HT1080 (cell line): ENCODE measurements at regions not wholly inside any gene's neighbourhood (a gene's known extent, or its start where the extent isn't known, plus 50 kb on each side); places are given as distances from the start of the nearest gene placed in this dataset.

Experiments used
- DNase-seq: peaks from one replicate; pipeline ENCODE4 v3.0.0-alpha.2; 2015; ENCODE audit warnings: low read depth

DNA sequence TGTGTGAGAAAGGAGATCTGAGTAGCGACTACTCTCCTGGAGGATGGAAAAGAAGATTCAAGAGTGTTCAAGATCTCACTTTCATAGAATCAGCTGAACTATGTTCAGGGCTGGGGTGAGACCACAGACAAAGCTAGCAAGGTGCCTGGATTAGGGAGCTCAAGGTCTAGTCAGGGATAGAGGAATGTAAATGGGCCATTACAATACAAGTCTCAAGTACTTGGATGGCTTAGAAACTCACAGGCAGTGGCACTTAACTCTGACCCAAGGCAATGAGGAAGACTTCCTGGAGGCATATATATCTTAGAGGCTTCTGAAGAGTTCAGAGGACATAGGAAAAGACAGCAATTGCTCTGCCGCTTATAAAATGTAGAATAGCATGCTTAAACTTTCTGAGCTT lies 184.9 kb upstream of the CDH11 start:
- DNase-seq = no peak

DNA sequence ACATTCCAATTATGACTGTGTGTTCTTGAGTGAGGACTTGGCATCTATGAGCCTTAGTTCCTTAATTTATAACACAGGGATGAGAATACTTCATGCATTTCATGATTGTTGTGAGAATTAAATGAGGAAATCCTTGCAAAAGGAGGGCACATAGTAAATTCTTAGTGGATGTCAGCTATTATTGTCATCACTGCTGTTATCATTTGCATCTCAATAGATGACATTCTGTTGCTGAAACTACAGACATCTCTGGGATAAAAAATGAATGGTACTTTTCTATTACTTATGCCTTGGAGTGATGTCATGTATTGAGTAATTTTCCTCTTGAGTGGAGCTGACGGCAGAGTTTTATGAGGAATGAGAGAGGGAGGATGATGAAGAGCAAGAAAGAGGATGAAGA lies 184.4 kb upstream of the CDH11 start:
- no peak for DNase-seq

DNA sequence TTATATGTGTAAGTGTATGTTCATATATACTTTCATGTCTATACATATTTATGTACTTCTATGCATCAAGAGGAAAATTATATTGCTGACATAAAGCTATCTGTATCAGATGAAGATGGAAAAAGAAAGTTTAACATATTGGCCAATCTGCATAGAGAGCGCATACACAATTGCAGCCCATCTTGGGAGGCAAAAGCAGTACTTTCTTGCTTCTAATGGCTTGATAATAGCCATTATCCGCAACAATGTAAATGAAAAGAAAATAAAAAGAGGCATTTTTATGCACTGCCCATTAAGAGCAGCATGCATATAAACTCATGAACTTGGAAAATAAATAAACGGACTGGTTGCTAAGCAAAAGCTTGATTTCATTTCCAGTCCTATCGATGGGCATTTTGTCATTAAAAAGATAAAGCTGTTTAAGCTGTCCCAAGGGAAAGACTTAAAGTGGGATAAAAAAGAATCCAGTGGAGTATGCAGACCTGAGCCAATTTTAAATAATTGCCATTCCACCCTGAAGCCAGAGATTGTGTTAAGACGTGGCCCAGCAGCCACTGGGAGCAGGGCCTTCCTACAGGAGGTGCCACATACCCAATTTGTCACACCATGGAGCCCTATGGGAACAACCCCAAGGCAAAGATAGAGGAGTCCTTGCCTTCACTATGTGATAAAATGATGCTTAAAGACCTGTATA lies 183.6 kb upstream of the CDH11 start:
- no peak for DNase-seq

DNA sequence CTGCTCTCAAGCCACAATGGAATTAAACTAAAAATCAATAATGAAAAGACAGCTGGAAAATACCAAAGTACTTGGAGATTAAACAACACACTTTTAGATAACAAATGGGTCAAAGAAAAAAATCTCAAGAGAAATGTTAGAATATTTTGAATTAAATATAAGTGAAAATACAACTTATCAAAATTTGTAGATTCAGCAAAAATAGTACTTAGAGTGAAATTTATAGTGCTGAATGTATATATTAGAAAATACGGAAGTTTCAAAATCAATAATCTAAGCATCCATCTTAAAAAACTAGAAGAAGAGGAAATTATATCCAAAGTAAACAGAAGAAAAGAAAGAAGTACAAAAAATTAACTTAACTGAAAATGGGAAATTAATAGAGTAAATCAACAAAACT lies 179.2 kb upstream of the CDH11 start:
- no peak for DNase-seq

DNA sequence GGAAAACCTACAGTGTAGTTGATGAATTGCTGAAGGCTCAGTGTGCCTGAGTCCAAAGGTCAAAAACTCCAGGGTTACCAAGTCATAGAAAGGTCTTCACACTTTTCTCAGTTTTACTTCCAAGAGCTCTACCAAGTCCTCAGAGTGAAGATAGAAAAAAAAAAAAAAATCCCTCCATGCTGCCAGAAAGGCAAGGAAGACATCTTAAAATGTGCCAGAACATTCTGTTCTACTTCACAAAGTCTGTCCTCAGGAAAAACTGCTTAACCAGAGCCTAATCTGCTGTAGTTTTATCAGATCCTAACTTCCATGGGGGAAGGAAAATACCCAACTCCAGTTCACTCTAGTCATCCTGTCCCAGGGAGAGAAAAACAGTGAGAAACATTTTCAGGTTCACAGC lies 175.6 kb upstream of the CDH11 start:
- no peak for DNase-seq

DNA sequence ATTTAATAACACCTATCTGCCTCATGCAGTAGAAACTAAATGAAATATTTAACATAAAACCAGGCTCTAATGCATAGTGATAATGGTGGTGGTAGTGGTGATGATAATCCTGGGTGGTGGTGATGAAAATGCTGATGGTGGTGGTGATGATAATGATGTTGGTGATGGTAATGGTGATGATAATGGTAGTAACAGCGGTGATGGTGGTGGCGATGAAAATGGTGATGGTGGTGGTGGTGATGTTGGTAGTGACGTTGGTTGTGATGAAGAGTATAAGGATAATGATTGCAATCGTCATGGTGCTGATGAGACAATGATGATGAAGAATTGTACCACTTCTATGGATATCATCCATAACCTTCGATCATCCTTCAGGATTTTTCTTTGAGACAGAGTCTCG lies 173.7 kb upstream of the CDH11 start:
- DNase-seq = no peak

DNA sequence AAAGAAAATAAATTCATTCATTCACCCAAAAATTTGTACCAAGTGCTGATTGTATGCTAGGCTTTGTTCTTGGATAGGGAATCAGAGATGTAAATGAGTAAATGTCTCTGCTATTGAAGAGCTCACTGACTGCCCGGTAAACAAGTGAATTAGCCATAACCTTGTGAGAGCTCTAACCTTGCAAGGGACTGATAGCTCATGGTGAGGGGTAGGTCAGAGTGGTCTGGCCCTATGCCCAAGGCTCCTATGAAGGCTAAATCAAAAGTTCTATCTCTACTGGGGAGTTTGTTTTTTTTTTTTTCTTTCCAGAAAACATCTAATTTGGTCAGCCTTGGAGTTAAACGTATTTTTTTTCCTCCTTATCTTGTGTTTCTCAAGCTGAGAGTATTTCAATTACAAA lies 172.8 kb upstream of the CDH11 start:
- DNase-seq = no peak

DNA sequence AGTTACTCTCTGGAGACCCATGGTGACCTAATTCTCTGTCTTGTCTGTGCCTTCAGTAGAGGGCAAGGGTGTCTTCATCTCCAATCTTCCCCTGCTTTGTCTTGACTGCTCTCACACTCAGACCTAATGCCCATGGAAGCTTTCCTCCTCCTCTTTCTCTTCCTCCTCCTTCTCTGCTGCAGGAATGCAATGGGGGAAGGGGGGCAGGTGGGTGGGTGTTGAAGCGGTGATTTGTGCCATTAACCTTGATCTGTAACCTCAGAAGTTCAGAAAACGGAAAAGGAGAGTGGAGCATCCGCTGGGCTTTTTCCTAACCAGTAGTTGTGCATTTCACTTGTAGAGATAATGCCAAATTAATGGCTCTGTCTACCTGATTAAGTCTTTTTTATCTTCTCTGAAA lies 172.3 kb upstream of the CDH11 start:
- no peak for DNase-seq

DNA sequence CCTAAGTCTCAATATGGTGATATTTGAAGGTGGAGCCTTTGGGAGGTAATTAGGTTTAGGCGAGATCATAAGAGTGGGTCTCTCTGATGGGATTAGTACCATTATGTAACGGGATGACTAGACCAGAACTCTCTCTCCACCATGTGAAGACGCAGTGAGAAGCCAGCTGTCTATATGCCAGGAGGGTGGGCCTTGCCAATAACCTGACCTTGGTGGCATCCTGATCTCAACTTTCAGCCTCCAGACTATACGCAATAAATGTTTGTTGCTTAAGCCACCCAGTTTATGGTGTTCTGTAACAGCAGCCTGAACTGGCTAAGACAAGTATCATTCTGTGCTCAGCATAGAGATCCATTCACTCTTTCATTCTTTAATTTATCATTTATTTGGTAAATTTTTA lies 167.2 kb upstream of the CDH11 start:
- DNase-seq = no peak

DNA sequence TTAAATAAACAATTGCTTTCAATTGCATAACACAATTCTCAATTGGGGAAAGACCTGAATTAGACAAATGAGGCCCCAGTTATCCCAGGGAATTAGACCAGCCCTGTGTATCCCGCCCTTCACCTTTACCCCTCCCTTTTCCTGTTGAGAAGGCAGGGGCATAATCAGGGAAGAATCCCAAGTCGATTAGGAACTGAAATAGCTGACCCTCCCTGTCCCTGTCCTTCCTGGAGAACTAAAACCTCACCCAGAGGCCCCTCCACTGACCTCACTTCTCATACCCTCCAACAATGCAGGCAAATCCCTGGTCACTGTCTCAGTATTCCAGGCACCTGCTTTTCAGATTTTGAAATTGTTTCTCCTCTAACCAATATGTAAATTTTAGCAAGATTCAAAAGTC lies 165.4 kb upstream of the CDH11 start:
- no peak for DNase-seq

DNA sequence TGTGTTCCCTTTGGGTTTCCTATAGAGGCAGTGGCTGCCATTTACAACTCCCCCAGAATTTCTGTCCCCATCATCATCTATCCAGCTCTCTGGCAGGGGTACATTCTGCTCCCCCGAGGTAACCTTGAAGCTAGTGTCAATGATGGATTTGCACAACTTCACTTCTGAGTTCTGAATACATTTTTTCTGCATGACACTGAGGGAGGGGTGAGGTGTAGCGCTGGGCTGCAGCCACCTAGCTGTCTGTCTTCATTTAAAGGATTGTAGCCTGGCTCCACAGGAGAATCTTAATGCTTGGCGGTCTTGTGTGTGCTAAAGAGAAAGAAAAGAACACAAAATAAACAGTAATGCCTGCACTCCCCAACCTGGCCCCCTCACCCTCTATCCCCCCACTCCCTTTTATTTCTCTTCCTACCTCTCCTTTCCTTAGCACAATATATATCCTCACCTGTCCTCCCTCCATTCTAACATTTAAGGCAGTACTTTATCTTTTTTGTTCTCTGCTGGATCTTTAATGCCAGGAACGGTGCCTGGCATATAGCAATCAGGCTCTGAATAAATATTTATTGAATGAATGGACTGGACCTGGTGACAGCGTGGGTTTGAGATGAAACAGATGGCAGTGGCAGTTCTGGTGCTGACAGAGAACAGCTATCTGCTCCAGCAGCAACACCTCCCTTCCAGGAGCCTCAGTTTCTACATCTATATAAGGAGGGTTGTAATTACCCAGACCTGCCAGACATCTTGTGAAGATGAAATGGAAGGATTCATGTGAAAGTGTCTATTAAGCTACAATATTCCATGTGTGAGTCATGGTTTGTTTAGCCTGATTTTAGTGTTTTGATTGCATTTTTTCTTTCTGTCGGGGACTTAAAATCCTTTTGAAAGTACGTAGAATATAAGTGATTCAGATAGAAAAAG lies 163.5 kb upstream of the CDH11 start:
- no peak for DNase-seq

DNA sequence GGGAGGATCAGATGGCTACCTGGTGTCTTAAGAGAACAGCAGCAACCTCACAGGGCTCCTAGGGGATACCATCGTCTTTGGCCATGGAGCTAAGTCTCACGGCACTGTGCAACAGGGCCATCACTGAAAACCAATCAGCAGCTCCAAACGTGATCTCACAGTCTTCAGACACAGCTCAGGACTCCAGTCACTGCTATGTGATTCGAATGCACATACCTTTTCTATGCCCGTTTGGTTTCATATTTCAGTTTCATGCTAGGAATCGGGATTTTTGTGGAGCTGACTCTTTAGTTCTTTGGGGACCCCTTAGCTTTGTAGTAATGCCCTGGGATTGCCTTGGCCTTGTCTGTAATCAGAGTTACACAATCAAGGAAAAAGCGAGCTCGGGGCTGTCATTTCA lies 162.8 kb upstream of the CDH11 start:
- DNase-seq = no peak

DNA sequence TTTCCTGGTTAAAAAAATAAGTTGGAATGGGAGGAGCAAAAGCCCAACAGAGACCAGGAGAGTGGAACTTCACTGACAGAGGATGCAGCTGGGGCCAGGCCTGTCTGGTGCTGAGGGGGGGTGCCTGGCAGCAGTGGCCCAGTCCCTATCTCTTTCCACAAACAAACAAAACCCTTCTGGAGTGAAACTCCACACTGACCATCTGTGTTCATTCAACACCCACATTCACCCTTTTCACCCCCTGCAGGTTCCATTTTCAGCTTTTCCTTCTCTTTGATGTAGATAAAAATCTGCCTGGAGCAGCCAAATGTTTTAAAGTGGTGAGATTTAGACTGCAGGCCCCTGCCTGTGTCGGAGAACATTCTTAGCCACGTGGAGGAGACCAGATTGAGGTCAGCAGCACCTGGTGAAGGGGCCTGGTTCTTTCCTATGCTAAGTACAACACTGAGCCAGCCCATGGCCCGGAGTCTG lies 161.4 kb upstream of the CDH11 start:
- DNase-seq = no peak

DNA sequence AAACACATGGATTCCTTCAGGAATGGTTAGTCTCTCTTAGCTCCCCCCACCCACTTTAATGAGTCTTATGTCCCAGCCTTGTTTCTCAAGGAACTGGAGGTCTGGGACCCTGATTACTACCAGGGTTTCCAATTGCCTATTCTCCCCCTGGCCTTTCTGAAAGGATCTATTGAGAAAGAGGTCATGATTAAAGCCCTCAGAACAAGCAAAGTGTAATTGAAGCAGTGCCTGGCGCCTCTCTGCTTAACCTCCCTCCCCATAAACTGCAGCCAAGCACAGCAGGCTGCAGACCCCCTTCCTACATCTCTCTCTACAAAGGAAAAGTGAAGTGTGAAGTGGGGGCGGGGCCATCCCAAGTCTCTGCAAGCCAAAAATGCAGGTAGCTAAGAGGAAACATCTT lies 159.7 kb upstream of the CDH11 start:
- no peak for DNase-seq

DNA sequence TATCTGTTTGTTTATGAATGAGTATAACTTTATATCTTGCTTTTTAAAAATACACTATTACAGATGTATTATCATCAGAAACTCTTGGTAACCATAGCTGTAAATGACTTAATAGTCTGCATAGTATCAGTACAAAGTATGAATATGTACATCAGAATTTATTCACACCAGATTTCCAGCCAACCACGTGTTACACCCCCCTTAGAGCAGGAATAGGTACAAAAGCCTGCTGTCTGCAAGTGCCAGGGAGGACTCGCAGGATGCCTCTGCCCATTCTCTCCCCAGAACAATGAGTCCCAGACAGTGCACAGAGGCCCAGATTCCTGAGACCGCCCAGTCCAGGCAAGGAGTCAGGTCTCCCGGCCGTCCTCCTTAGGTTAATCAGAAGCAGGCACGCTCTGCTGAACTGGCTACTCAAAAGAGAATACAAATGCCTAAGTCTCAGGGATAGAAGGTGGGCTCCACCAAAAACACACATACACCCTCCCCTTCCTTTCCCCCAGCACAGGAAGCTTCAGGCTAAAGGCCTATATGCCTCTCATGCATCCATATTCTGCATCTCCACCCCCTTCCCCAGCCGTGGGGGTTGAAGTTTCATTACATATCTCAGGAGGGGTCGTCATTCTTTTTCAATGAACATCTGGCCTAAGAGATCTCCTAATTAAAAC lies 159.1 kb upstream of the CDH11 start:
- DNase-seq = no peak

DNA sequence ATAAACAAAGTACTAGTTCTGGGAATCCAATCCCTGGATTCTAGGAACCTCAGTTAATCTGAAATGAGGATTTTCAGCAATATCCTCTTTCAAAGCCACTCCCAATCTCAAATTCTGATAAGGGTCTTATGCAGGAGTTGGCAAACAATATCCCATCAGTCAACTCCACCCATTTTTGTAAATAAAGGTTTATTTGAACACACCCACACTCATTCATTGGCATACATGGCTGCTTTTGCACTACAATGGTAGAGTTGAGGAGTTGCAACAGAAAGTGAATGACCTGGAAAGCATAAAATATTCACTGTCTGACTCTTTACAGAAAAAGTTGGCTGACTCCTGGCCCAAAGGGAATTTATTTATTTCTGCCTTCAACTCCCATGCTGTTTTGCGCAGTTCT lies 157.7 kb upstream of the CDH11 start:
- no peak for DNase-seq

DNA sequence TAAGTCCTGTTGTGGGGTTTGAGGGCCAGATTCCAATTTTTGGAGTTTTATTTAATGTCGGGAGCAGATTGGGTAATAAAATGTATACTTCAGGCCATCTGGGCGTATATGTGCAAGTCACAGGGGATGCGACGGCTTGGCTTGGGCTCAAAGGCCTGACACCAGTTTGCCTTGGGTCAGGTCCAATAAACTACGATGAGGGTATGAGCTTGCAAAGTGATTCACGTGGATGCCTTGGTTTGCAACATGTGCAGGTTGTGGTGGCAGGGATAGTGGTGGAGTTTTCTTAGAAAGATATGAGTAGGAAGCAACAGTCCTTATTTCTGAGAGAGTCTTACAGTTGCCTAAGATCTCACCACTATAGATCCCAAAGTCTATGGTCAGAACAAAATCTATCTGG lies 157.0 kb upstream of the CDH11 start:
- no peak for DNase-seq

DNA sequence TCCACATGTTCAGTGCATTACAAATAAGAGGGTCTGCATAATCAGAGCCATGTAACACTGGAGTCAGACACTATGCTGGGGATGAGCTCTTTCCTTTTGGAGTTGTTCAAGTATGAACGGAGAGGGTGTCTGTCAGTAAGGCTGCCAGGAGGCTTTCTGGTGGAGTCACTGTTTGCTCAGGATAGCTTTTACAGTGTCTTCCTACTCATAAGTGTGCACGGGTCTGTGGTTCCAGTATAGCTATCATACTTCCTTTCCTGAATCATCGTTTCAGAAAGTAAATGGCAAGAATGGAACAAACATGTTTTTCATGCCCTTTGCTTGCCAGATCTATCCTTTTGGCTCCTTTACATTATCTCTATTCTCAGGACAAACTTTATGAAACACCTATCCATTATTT lies 152.7 kb upstream of the CDH11 start:
- peak; percentile 9 for DNase-seq

DNA sequence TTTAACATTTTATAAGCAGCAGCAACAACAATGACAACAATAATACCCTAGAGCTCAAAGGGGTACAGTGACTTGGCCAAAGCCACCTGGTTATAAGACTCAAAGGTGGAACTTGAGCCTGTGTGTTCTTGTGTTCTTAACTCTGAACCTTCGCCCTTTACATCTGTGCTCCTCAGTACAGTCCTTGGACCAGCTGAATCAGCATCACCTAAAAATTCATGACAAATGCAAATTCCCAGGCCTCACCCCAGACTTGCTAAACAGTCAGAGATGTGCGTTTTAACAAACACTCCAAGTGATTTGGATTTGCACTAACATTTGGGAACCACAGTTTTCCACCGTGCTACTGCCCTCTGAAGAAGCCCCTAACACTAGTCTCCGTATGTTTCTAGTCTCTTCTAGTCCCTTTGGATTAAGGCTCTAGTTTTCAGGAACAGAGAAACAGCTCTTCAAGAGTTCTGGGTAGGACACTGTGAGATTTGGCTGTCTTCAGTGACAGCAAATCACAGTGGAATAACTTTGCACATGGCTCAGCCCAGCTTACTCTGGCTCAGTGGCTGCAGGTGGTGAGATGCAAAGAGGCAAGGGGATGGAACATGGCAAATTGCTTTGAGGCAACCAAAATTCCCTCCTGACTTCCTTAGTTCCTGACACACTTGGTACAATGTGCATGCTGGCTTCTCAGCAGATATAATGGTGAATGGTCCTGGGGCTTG lies 151.0 kb upstream of the CDH11 start:
- no peak for DNase-seq

DNA sequence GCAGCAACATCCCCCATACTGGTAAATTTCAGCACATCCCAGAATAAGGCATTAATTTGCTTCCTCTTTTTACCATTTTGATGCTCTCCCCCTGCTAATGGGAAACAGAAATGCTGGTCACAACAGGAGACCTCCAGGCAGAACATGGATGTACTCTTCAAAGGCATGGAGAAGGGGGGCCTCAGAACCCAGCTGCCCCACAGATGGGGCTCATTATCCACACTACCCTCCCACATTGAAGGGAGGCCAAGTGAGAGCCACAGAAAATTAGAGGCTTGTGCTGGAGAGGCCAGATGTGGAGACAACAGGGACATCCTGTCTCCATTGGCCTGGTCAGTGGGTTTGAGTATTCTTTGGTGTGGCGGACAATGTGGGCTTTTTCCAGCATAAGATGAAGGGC lies 150.1 kb upstream of the CDH11 start:
- DNase-seq = no peak

DNA sequence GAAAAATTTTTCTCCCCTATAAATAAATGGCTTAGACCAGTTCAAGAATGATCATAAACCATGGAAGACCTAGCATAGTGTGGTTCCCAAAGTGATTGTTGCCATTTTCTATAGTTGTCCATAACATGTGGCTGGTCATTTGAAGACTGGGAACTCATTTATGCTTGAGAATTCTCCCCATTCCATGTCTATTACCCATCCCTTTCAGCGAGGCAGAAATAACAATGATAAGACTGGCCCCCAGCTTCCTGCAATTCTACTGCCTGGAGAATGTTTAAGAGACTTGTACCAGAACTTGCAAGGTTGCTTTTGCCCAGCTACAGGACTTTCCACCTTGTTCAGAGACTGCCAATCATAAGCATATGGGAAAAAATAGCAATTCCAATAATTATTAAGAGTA lies 146.5 kb upstream of the CDH11 start:
- DNase-seq = no peak

DNA sequence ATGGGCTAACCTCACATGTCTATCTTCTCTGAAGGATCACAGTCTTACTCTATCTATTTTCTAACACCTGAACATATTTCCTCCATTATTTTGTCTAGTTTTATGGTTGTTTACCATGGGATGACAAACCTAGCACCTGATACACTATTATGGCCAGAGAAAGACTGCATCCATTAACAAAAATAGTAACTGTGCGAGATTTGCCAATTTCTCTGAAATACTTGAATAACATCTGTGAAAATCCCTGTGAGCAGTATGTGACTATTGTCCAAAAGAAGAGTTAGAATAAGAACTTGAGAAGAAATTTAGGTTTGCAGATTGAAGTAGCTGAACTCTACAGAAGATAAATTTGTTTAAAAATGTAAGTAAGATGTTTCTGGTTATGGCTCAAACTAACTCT lies 142.0 kb upstream of the CDH11 start:
- no peak for DNase-seq
